Lower leg skin (tissue), 4 donors: ENCODE measurements at regions not wholly inside any gene's neighbourhood (a gene's known extent, or its start where the extent isn't known, plus 50 kb on each side); places are given as distances from the start of the nearest gene placed in this dataset.

Source experiments
- DNase-seq, 2 donors: peaks; one replicate each; pipeline ENCODE4 v3.0.0-alpha.2; 2019; ENCODE audit warnings: low spot score in 2 of 2
- H3K4me3 ChIP-seq: fragments of 200-600 bp; sonication (generic); 2 replicates; pipeline ENCODE4 v1.5.1; 2017; ENCODE audit warnings: mild to moderate bottlenecking, low read depth; ENCODE audit not compliant: poor library complexity, severe bottlenecking
- CTCF ChIP-seq, 3 donors: fragments of 450-650 bp; IDR thresholded peaks; one replicate each; pipeline ENCODE4 v1.5.1; 2016; ENCODE audit warnings: antibody characterized with exemption in 3 of 3, mild to moderate bottlenecking in 3 of 3, moderate library complexity in 2 of 3
- POLR2A ChIP-seq, 2 donors: fragments of 450-650 bp; IDR thresholded peaks; one replicate each; pipeline ENCODE4 v1.6.1; 2016 to 2017; ENCODE audit warnings: antibody characterized with exemption in 2 of 2, mild to moderate bottlenecking in 1 of 2, moderate library complexity in 1 of 2
- WGBS, 2 donors: methylation state at CpG; one replicate each; pipeline ENCODE4 v1.1.5; 2018; 5-methylcytosine and 5-hydroxymethylcytosine counted together
- intact Hi-C: fragments of 100-400 bp; cut with DNase I; formaldehyde crosslinking; loops from one replicate; pipeline ENCODE4 v1.15.0; 2023; ENCODE audit warnings: low total_unique reads

- WGBS, 2 donors, result 40 to 59% methylated on average over 6 of the region's 6 CpGs
- DNase-seq, result no peak
- H3K4me3 ChIP-seq, result no peak overlapping the region
- intact Hi-C loops, result no loop called here
- TF ChIP-seq CTCF (IDR thresholded peaks at IDR 0.05), result no peak
Measured at GRCh38 chr2:222127660-222128059, 171.1 kb downstream of the PAX3 start.

GRCh38 chr2:222120933-222121332 lies 177.9 kb downstream of the PAX3 start:
- H3K4me3 ChIP-seq, result no peak overlapping the region
- TF ChIP-seq CTCF (IDR thresholded peaks at IDR 0.05) (no peak), POLR2A (IDR thresholded peaks at IDR 0.05) (no peak)
- intact Hi-C loops, result no loop called here
- DNase-seq, result no peak

DNA sequence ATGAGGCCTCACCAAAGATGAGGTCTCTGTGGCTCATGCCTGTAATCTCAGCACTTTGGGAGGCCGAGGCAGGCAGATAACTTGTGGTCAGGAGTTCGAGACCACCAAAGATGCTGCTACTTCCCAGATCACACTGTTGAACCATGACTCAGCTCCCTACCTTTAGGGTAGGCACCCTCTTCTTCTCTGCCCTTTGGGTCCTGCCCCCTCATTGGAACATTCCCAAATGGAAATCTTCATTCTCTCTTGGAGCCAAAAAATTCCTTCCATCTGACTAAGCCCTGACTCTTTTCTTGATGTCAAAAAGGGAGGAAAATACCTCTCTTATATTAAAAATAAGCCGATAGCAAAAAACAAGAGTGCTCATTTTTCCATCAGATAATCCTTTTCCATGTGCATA lies 183.5 kb downstream of the PAX3 start:
- no peak for DNase-seq
- H3K4me3 ChIP-seq, result no peak overlapping the region
- WGBS, 2 donors, result 88 to 94% methylated on average over 3 of the region's 3 CpGs
- intact Hi-C loops, result no loop called here
- TF ChIP-seq CTCF (IDR thresholded peaks at IDR 0.05) (no peak), POLR2A (IDR thresholded peaks at IDR 0.05) (no peak)

GRCh38 chr2:222108957-222109585 lies 189.7 kb downstream of the PAX3 start:
- H3K4me3 ChIP-seq, result no peak overlapping the region
- 63 to 68% methylated on average over 4 of the region's 4 CpGs for WGBS, 2 donors
- no peak for DNase-seq
- TF ChIP-seq POLR2A (IDR thresholded peaks at IDR 0.05) (no peak), CTCF (IDR thresholded peaks at IDR 0.05) (no peak)
- intact Hi-C loops, result no loop called here

DNA sequence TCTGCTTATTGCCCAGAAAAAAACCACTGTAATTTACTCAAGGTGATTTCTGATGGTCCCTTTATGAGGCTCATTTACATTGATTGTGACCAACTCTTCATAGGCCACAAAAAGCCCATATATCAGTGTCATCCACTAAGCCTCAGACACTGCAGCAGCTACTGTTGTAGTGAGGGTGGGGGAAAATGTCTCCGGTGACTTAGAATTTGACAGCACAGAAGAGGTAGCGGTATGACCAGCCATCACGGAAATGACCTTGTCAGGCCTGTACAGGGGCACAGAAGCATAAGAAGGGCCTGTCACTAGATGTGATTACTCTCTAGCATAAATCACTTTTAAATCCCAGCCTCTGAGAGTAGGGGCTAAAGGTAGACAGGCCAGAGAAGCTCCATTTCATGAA lies 190.3 kb downstream of the PAX3 start:
- TF ChIP-seq POLR2A (IDR thresholded peaks at IDR 0.05) (no peak), CTCF (IDR thresholded peaks at IDR 0.05) (no peak)
- intact Hi-C loops, result no loop called here
- no peak overlapping the region for H3K4me3 ChIP-seq
- 79 to 83% methylated on average over 3 of the region's 3 CpGs for WGBS, 2 donors
- no peak for DNase-seq

DNA sequence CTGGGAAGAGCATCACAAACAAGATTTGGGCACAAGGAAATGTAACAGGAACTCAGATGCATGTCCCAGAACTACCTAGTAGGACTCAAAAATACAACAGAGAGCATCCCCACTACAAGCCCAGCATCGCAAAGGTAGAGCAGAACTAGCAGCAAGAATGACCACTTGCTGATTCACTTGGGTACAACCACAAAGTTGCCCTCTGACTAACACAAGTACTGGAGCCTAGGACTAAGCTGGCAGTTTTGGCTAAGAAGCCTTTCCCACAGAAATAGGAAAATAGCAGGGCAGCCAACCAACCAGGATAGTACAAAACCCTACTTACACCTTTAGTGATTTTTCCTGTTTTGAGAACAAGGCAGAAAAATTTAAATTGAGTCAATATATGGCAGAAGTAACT lies 193.8 kb downstream of the PAX3 start:
- intact Hi-C loops, result no loop called here
- H3K4me3 ChIP-seq, result no peak overlapping the region
- TF ChIP-seq CTCF (IDR thresholded peaks at IDR 0.05) (no peak), POLR2A (IDR thresholded peaks at IDR 0.05) (no peak)
- WGBS, 2 donors, result 91 to 100% methylated on average over 1 of the region's 1 CpG
- DNase-seq, result no peak
